ENCODE measurements at regions not wholly inside any gene's neighbourhood (a gene's known extent, or its start where the extent isn't known, plus 50 kb on each side); places are given as distances from the start of the nearest gene placed in this dataset.

DNA sequence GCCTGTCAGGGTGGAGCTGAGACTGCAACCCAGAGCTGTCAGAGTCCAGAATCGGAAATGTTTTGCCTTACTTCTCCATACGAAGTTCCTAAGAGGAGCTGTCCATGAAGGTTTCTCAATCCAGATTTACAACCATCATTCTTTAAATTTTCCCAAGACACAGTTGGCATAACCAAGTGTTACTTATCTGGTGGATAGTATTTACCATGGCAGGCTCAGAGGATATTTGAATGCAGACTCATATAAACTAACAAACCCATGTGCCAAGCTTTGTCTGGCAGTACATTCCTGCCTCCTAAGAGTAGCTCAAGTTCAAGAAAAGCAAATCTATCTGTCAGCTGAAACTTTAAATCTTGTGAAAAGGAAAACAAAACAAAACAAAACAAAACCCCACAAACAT is 267.9 kb downstream of the ZNF326 start:
- Histone ChIP-seq H3K9ac (ENCODE audit: low read length) (no peak overlapping the region), H3K36me3 (ENCODE audit: control insufficient read depth in 1 of 2, insufficient read depth in 2 of 2, low read length in 2 of 2) (no peaks in the 10 kb centered on the region), H3K4me3 (replicated peaks in 1 of 2; ENCODE audit: low read depth in 1 of 2, low read length in 2 of 2) (no peak overlapping the region), H4K20me1 (ENCODE audit: insufficient read depth) (no peaks in the 10 kb centered on the region), H3K27me3 (ENCODE audit: insufficient read depth, low read length) (peaks cover 10% of the 10 kb centered on the region), H2AFZ (ENCODE audit: low read depth, low read length, poor library complexity, severe bottlenecking) (no peak overlapping the region), H3K79me2 (ENCODE audit: insufficient read depth, low read length) (no peaks in the 10 kb centered on the region), H3K4me2 (ENCODE audit: low read length) (no peak overlapping the region), H3K27ac (ENCODE audit: low read depth, low read length) (no peak overlapping the region), H3K4me1 (ENCODE audit: control insufficient read depth in 1 of 2, insufficient read depth in 2 of 2, low read length in 2 of 2) (no peaks in the 10 kb centered on the region), H3K9me3 (ENCODE audit: control insufficient read depth in 1 of 2, insufficient read depth in 1 of 2, low read depth in 1 of 2, low read length in 2 of 2) (no peaks in the 10 kb centered on the region), H3K9me2 (ENCODE audit: insufficient read depth) (no peaks in the 10 kb centered on the region)
- ATAC-seq, result no peak
- BruUV-seq (replicated peaks), result no TSS peak
- DNase-seq (ENCODE audit: low read depth, low spot score), result no peak
- RAD21 ChIA-PET (ENCODE audit: low non-redundant PET in 1 of 2, low total read pairs in 2 of 2, uncharacterized antibody in 2 of 2, unreplicated experiment in 2 of 2), result no interaction called here
- POLR2A ChIA-PET, result no interaction called here
- no peak for TF ChIP-seq POLR2AphosphoS5 (IDR thresholded peaks at IDR 0.05; ENCODE audit: low read depth, low read length)
- no peak for TF ChIP-seq SP1 (IDR thresholded peaks at IDR 0.05; ENCODE audit: low read depth)
- no peak for TF ChIP-seq ZNF274 (IDR thresholded peaks at IDR 0.05; ENCODE audit: low read depth, low read length)
- no peak for TF ChIP-seq FOSL1 (IDR thresholded peaks at IDR 0.05; ENCODE audit: low read depth)
- TF ChIP-seq RAD21 (IDR thresholded peaks at IDR 0.05; ENCODE audit: low read depth), result no peak
- no peak for TF ChIP-seq JUND (IDR thresholded peaks at IDR 0.05)
- no peak for TF ChIP-seq ELF1 (IDR thresholded peaks at IDR 0.05; ENCODE audit: borderline replicate concordance, low read depth)
- TF ChIP-seq, protein P1, sequence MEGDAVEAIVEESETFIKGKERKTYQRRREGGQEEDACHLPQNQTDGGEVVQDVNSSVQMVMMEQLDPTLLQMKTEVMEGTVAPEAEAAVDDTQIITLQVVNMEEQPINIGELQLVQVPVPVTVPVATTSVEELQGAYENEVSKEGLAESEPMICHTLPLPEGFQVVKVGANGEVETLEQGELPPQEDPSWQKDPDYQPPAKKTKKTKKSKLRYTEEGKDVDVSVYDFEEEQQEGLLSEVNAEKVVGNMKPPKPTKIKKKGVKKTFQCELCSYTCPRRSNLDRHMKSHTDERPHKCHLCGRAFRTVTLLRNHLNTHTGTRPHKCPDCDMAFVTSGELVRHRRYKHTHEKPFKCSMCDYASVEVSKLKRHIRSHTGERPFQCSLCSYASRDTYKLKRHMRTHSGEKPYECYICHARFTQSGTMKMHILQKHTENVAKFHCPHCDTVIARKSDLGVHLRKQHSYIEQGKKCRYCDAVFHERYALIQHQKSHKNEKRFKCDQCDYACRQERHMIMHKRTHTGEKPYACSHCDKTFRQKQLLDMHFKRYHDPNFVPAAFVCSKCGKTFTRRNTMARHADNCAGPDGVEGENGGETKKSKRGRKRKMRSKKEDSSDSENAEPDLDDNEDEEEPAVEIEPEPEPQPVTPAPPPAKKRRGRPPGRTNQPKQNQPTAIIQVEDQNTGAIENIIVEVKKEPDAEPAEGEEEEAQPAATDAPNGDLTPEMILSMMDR (IDR thresholded peaks at IDR 0.05 in 2 of 3, conservative IDR thresholded peaks at IDR 0.05 in 1 of 3; ENCODE audit: borderline replicate concordance in 1 of 3, insufficient read depth in 1 of 3, low read depth in 2 of 3, low read length in 2 of 3), result no peak
- no peak for TF ChIP-seq SIN3A (IDR thresholded peaks at IDR 0.05; ENCODE audit: low read depth)
- no peak for TF ChIP-seq ZFX (IDR thresholded peaks at IDR 0.05)
- CTCF ChIA-PET, result no interaction called here
- intact Hi-C loops (cut with micrococcal nuclease), result no loop called here

DNA sequence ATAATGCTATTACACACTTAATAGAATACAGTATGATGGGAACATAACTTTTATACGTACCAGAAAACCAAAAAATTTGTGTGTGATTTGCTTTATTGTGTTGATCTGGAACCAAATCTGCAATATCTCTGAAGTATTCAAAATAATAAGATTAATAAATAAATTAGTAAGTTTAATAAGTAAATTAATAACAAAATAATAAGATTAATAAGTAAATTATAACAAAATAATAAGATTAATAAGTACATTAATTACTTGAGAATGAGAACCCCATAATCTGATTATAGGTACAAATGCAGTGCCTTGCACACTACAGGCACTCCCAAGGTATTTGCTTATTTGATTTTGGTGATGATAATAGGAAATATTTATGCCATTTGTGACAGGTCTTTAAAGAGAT is 267.4 kb downstream of the ZNF326 start:
- no peak for DNase-seq (ENCODE audit: low read depth, low spot score)
- Histone ChIP-seq H3K27ac (ENCODE audit: low read depth, low read length) (no peak overlapping the region), H3K9ac (ENCODE audit: low read length) (no peak overlapping the region), H3K79me2 (ENCODE audit: insufficient read depth, low read length) (no peaks in the 10 kb centered on the region), H3K4me1 (ENCODE audit: control insufficient read depth in 1 of 2, insufficient read depth in 2 of 2, low read length in 2 of 2) (no peaks in the 10 kb centered on the region), H3K4me2 (ENCODE audit: low read length) (no peak overlapping the region), H3K36me3 (ENCODE audit: control insufficient read depth in 1 of 2, insufficient read depth in 2 of 2, low read length in 2 of 2) (no peaks in the 10 kb centered on the region), H3K9me2 (ENCODE audit: insufficient read depth) (no peaks in the 10 kb centered on the region), H3K4me3 (replicated peaks in 1 of 2; ENCODE audit: low read depth in 1 of 2, low read length in 2 of 2) (no peak overlapping the region), H3K27me3 (ENCODE audit: insufficient read depth, low read length) (peaks cover 13% of the 10 kb centered on the region), H4K20me1 (ENCODE audit: insufficient read depth) (no peaks in the 10 kb centered on the region), H2AFZ (ENCODE audit: low read depth, low read length, poor library complexity, severe bottlenecking) (no peak overlapping the region), H3K9me3 (ENCODE audit: control insufficient read depth in 1 of 2, insufficient read depth in 1 of 2, low read depth in 1 of 2, low read length in 2 of 2) (no peaks in the 10 kb centered on the region)
- ChIA-PET RAD21 (ENCODE audit: low non-redundant PET in 1 of 2, low total read pairs in 2 of 2, uncharacterized antibody in 2 of 2, unreplicated experiment in 2 of 2) (no interaction called here), CTCF (no interaction called here), POLR2A (no interaction called here)
- no TSS peak for BruUV-seq (replicated peaks)
- no peak for ATAC-seq
- intact Hi-C loops (cut with micrococcal nuclease), result no loop called here
- TF ChIP-seq FOSL1 (IDR thresholded peaks at IDR 0.05; ENCODE audit: low read depth), result no peak
- no peak for TF ChIP-seq POLR2AphosphoS5 (IDR thresholded peaks at IDR 0.05; ENCODE audit: low read depth, low read length)
- no peak for TF ChIP-seq EGR1 (IDR thresholded peaks at IDR 0.05; ENCODE audit: low read depth)
- no peak for TF ChIP-seq EZH2 (IDR thresholded peaks at IDR 0.05)
- no peak for TF ChIP-seq POLR2A (IDR thresholded peaks at IDR 0.05; ENCODE audit: borderline replicate concordance, extremely low read depth, insufficient read depth, insufficient read length)
- TF ChIP-seq TCF7L2 (IDR thresholded peaks at IDR 0.05; ENCODE audit: borderline replicate concordance, extremely low read depth, insufficient read depth, insufficient read length), result no peak
- TF ChIP-seq, protein P1 (IDR thresholded peaks at IDR 0.05 in 2 of 3, conservative IDR thresholded peaks at IDR 0.05 in 1 of 3; ENCODE audit: borderline replicate concordance in 1 of 3, insufficient read depth in 1 of 3, low read depth in 2 of 3, low read length in 2 of 3), result no peak
- no peak for TF ChIP-seq ZNF274 (IDR thresholded peaks at IDR 0.05; ENCODE audit: low read depth, low read length)
- no peak for TF ChIP-seq ELF1 (IDR thresholded peaks at IDR 0.05; ENCODE audit: borderline replicate concordance, low read depth)
- TF ChIP-seq, protein P2, sequence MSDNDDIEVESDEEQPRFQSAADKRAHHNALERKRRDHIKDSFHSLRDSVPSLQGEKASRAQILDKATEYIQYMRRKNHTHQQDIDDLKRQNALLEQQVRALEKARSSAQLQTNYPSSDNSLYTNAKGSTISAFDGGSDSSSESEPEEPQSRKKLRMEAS (IDR thresholded peaks at IDR 0.05), result no peak
